Upper lobe of right lung (tissue), 1 donor: ENCODE measurements at regions not wholly inside any gene's neighbourhood (a gene's known extent, or its start where the extent isn't known, plus 50 kb on each side); places are given as distances from the start of the nearest gene placed in this dataset.

Source experiments
- ATAC-seq: fragments of 200-7000 bp; cut with Tn5 transposase; one replicate; pipeline ENCODE4 v1.9.1; 2020; ENCODE audit warnings: mild to moderate bottlenecking, moderate library complexity
- DNase-seq: peaks from one replicate; pipeline ENCODE4 v3.0.0-alpha.2; 2020
- H3K27ac ChIP-seq: fragments of 200-600 bp; one replicate; pipeline ENCODE4 v1.8.0; 2022
- H3K27me3 ChIP-seq: fragments of 200-600 bp; one replicate; pipeline ENCODE4 v1.8.0; 2022; ENCODE audit warnings: mild to moderate bottlenecking
- H3K36me3 ChIP-seq: fragments of 200-600 bp; one replicate; pipeline ENCODE4 v1.8.0; 2022
- H3K4me1 ChIP-seq: fragments of 200-600 bp; one replicate; pipeline ENCODE4 v1.8.0; 2022
- H3K4me3 ChIP-seq: fragments of 200-600 bp; one replicate; pipeline ENCODE4 v1.8.0; 2022; ENCODE audit warnings: mild to moderate bottlenecking
- H3K9me3 ChIP-seq: fragments of 200-600 bp; one replicate; pipeline ENCODE4 v1.8.0; 2022
- intact Hi-C: fragments of 100-400 bp; cut with DNase I; formaldehyde crosslinking; loops from one replicate; pipeline ENCODE4 v1.11.0; 2022
- TF ChIP-seq, protein P1 (sequence below): fragments of 200-600 bp; IDR thresholded peaks from one replicate; pipeline ENCODE4 v1.8.0; 2022; ENCODE audit warnings: antibody characterized with exemption
- donor health status: DM: no; HTN: yes; CAD: no; lungs with severe emphysema.

DNA sequence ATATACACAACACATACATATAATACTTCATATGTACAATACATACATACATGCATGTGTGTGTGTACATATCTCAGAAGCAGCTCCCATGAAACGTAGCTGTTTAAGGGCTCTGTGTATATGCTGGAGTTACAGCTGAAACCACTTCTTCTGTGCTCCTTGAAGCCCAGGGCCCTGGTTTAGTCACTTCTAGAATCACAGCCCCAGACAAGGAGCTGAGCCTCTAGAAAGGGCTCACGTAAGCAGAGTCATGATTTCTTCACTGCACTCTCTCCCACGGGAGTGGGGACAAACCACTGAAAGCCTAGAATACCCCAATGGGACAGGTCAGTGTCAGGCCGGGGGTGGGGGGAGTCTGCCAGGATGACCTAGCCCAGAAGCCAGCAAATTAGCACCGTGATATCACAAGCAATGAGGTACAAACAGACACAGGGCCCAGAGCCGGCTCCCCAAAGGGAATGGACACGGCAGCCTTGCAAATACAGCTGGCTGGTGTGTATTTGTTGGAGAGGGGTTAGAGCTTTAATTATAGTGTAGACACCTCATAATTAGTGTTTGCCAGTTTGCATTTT lies 90.3 kb downstream of the C1QL2 start:
- Histone ChIP-seq H3K4me1 (no peaks in the 10 kb centered on the region), H3K36me3 (no peaks in the 10 kb centered on the region), H3K4me3 (no peak overlapping the region), H3K27ac (no peak overlapping the region), H3K9me3 (no peaks in the 10 kb centered on the region), H3K27me3 (no peaks in the 10 kb centered on the region)
- DNase-seq (no peak), ATAC-seq (no peak)
- TF ChIP-seq, protein P1, sequence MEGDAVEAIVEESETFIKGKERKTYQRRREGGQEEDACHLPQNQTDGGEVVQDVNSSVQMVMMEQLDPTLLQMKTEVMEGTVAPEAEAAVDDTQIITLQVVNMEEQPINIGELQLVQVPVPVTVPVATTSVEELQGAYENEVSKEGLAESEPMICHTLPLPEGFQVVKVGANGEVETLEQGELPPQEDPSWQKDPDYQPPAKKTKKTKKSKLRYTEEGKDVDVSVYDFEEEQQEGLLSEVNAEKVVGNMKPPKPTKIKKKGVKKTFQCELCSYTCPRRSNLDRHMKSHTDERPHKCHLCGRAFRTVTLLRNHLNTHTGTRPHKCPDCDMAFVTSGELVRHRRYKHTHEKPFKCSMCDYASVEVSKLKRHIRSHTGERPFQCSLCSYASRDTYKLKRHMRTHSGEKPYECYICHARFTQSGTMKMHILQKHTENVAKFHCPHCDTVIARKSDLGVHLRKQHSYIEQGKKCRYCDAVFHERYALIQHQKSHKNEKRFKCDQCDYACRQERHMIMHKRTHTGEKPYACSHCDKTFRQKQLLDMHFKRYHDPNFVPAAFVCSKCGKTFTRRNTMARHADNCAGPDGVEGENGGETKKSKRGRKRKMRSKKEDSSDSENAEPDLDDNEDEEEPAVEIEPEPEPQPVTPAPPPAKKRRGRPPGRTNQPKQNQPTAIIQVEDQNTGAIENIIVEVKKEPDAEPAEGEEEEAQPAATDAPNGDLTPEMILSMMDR = no peak
- intact Hi-C loops = no loop called here

DNA sequence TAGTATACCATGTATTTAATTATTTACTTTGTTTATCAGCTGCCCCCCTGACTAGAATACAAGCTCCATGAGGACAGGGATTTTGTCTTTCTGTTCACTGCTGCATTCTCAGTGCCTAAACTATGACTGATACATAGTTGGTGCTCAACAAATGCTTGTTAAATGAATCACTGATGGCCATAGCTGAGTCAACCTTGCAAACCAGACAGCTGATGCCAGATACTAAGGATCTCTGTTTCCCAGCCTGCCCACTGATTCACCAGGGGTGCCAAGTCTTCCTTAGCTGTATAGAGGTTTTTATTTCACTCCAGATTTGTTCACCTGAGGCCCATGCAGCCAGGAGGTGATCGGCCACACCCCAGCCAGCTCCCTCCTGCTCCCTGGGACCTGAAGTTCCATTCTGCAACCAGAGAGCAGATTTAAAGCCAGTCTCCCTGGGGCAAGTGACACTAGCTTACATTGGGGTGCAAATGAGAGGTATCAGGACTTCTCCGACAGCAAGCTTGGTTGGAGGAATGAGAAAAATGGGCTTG lies 92.2 kb downstream of the C1QL2 start:
- Histone ChIP-seq H3K4me3 (no peak overlapping the region), H3K27me3 (no peaks in the 10 kb centered on the region), H3K36me3 (no peaks in the 10 kb centered on the region), H3K4me1 (peaks cover 3% of the 10 kb centered on the region), H3K27ac (no peak overlapping the region), H3K9me3 (no peaks in the 10 kb centered on the region)
- intact Hi-C loops = no loop called here
- no peak for ATAC-seq
- TF ChIP-seq, protein P1 = no peak
- DNase-seq = no peak

DNA sequence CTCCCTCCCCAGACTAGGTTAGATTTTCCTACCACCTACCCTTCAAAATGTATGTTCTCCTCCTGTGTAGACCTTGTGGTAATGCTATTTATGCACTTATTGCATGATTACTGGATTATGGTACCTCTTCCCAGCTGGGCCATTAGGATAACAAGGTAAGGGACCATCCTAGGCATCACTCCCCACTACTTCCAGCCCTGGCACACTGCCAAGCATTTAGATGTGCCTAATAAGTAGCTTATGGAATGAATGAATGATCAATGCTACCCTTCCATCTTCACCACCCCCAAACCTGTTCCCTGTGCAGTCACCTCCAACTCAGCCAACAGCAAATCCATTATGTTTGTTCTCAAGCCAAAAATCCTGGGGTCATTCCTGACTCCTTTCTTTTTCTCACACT lies 93.4 kb downstream of the C1QL2 start:
- Histone ChIP-seq H3K36me3 (no peaks in the 10 kb centered on the region), H3K4me1 (peaks cover 3% of the 10 kb centered on the region), H3K9me3 (no peaks in the 10 kb centered on the region), H3K27ac (no peak overlapping the region), H3K27me3 (no peaks in the 10 kb centered on the region), H3K4me3 (no peak overlapping the region)
- DNase-seq (no peak), ATAC-seq (no peak)
- TF ChIP-seq, protein P1 = no peak
- intact Hi-C loops = no loop called here

DNA sequence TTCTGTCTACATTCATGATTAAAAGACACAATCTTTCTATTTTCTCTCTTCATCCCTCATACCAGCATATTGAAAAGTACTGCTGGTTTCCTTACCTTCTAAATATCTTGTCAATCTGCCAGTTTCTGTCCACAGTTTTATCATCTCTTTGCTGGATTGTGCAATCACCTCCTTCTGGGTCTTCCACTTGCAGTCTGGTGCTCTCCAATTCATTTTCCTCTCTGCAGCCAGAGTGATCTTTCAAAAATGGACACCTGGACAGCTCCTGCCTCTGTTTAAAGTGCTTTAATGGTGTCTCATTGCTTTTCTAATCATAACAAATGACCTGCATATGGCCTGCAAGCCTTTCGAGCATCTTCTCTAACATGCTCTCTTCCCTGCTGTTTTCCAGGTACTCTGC lies 94.0 kb downstream of the C1QL2 start:
- Histone ChIP-seq H3K9me3 (no peaks in the 10 kb centered on the region), H3K4me3 (no peak overlapping the region), H3K4me1 (peaks cover 3% of the 10 kb centered on the region), H3K27me3 (no peaks in the 10 kb centered on the region), H3K27ac (no peak overlapping the region), H3K36me3 (no peaks in the 10 kb centered on the region)
- intact Hi-C loops = no loop called here
- TF ChIP-seq, protein P1 = no peak
- DNase-seq = no peak
- ATAC-seq = no peak

DNA sequence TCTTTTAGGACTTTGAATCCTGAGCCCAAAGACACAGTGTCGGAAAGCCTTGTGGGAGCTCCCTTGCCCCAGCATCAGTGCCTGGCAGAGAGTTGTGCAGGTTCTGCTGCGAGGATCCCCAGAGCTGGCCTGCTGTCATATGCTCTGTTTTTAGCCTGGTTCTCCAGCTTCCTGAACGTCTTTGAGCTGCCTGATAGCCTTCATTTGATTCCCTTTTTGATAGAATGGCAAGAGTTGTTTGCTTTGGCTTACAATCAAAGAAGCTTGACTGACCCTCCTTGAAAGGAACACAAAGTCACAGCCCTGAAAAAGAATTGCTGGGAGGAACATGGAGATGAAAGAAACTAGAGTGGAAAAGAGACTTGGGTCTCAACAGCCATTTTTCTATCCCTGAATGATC lies 95.4 kb downstream of the C1QL2 start:
- DNase-seq (no peak), ATAC-seq (peak; percentile 10)
- Histone ChIP-seq H3K36me3 (no peaks in the 10 kb centered on the region), H3K4me1 (peaks cover 3% of the 10 kb centered on the region), H3K9me3 (no peaks in the 10 kb centered on the region), H3K27me3 (no peaks in the 10 kb centered on the region), H3K27ac (no peak overlapping the region), H3K4me3 (no peak overlapping the region)
- intact Hi-C loops = no loop called here
- TF ChIP-seq, protein P1 = no peak

DNA sequence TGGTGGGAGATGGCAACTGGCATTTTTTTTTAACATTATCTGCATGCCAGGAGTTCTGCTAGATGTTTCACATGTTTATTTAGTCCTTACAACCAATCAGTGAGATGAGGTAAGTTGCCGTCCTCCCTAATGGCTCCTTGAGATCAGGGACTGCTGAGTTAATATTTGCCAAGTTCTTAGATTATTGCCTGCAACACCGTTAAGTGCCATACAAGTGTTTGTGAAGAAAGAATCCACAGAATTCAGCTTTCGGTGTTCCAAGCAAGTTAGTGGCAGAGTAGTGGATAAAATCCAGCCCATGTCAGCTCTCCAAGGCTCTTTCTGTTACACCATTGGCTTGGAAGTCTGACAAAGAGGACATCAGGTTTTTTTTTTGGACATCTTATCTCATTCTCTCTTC lies 95.9 kb downstream of the C1QL2 start:
- peaks cover 3% of the 10 kb centered on the region for H3K4me1 ChIP-seq
- intact Hi-C loops = no loop called here
- DNase-seq (no peak), ATAC-seq (peak; percentile 89)
- no peak overlapping the region for H3K27ac ChIP-seq
- TF ChIP-seq, protein P1 = no peak
- no peaks in the 10 kb centered on the region for H3K9me3 ChIP-seq
- H3K4me3 ChIP-seq = no peak overlapping the region
- no peaks in the 10 kb centered on the region for H3K36me3 ChIP-seq
- no peaks in the 10 kb centered on the region for H3K27me3 ChIP-seq
